Common myeloid progenitor, CD34-positive (primary cell): ENCODE measurements at regions not wholly inside any gene's neighbourhood (a gene's known extent, or its start where the extent isn't known, plus 50 kb on each side); places are given as distances from the start of the nearest gene placed in this dataset.

Experiments
- CTCF ChIA-PET: fragments of 350-600 bp; sonication (Branson Sonifier 250); formaldehyde crosslinking; loops from one replicate; lab custom pipeline; 2021; ENCODE audit warnings: antibody characterized with exemption; lab: Charles Lee
- POLR2A ChIA-PET: fragments of 350-600 bp; sonication (Branson Sonifier 250); formaldehyde crosslinking; loops from one replicate; lab custom pipeline; 2021; ENCODE audit warnings: antibody characterized with exemption; lab: Charles Lee
- DNase-seq, 3 donors: peaks; one replicate each; pipeline versions ENCODE4 v3.0.0 to v3.0.0-alpha.2; 2013
- H3K27ac ChIP-seq, 2 experiments: 1 replicate in 1 of 2; 2 replicates in 1 of 2; pipeline ENCODE4 v1.7.0; 2013; ENCODE audit warnings: inconsistent platforms in 2 of 2, low read length in 2 of 2, mild to moderate bottlenecking in 2 of 2, low read depth in 1 of 2, moderate library complexity in 1 of 2; ENCODE audit not compliant: severe bottlenecking in 2 of 2, insufficient read depth in 1 of 2, poor library complexity in 1 of 2
- H3K27me3 ChIP-seq, 5 experiments: replicated peaks in 2 of 5; 1 replicate in 3 of 5; 2 replicates in 2 of 5; pipeline versions ENCODE4 v1.6.1 to v1.7.0; 2013; ENCODE audit warnings: low read length in 4 of 5, mild to moderate bottlenecking in 2 of 5, moderate library complexity in 2 of 5, inconsistent platforms in 1 of 5; ENCODE audit not compliant: insufficient read depth in 5 of 5, control insufficient read depth in 4 of 5
- H3K36me3 ChIP-seq, 4 experiments: 1 replicate in 2 of 4; 2 replicates in 2 of 4; pipeline versions ENCODE4 v1.6.1 to v1.7.0; 2013; ENCODE audit warnings: low read length in 3 of 4, control low read depth in 1 of 4, mild to moderate bottlenecking in 1 of 4; ENCODE audit not compliant: control insufficient read depth in 4 of 4, insufficient read depth in 4 of 4
- H3K4me1 ChIP-seq, 4 experiments: 1 replicate in 3 of 4; 2 replicates in 1 of 4; pipeline versions ENCODE4 v1.6.1 to v1.7.1; 2013; ENCODE audit warnings: low read length in 3 of 4, mild to moderate bottlenecking in 3 of 4, control low read depth in 1 of 4, inconsistent platforms in 1 of 4, moderate library complexity in 1 of 4; ENCODE audit not compliant: control insufficient read depth in 4 of 4, insufficient read depth in 4 of 4; ENCODE audit errors: control extremely low read depth in 1 of 4
- H3K4me3 ChIP-seq, 7 experiments: 1 replicate in 4 of 7; 2 replicates in 3 of 7; pipeline versions ENCODE4 v1.5.1 to v1.7.0; 2013; ENCODE audit warnings: mild to moderate bottlenecking in 7 of 7, low read length in 6 of 7, moderate library complexity in 6 of 7, inconsistent platforms in 2 of 7, low read depth in 2 of 7, control low read depth in 1 of 7; ENCODE audit not compliant: insufficient read depth in 4 of 7, control insufficient read depth in 1 of 7; ENCODE audit errors: extremely low read depth in 1 of 7
- H3K9me3 ChIP-seq, 5 experiments: 1 replicate in 4 of 5; 2 replicates in 1 of 5; pipeline versions ENCODE4 v1.6.1 to v1.7.1; 2013; ENCODE audit warnings: low read length in 4 of 5, mild to moderate bottlenecking in 2 of 5, inconsistent platforms in 1 of 5, low read depth in 1 of 5, moderate library complexity in 1 of 5; ENCODE audit not compliant: control insufficient read depth in 4 of 5, insufficient read depth in 2 of 5; ENCODE audit errors: control extremely low read depth in 1 of 5
- WGBS: methylation state at CpG from one replicate; pipeline ENCODE4 v1.1.5; 2013; ENCODE audit not compliant: insufficient coverage; 5-methylcytosine and 5-hydroxymethylcytosine counted together

DNA sequence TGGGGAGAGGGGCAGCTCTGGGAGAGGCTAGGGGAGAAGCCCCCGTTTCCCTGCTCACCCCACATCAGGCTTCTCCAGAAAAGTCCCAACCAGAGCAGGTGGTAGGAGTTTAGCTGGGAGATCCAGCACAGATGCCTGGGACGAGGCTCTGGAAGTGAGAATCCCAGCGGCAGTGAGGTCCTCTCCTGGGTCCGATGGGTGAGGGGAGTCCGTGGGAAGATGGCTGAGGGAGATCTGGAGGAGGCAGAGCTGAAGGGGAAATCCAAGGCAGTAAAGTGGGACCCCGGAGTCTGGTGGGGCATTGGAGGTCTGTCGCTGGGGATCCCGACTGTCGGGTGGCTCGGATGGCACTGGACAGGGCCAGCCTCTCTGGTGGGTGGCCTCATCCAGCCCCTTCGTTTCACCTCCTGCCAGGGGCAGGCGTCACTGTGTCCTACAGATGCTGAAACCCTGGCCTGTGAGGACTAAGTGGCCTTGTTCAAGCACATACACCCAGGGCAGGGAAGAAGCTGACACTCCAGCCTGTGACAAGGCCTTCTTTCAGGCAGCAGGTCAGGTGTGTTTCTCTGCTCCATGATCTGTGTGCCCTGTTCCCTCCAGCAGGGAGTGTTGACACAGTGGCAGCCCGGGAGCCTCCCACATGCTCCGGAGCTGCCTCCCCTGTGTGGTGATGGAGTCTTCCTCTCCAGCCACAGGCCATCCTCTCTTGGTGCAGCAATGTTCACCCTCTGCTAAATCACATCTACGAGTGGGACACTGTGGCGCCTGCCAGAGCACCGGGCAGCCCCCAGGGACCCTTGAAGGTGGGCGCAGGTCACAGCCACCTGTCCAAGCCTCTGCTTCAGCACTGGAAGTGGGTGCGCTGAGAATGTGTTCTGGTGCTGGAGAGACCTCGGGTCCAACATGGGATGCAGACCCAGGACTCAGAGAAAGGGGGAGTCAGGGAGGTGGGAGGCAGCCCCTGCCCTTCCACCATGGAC is 850.8 kb downstream of the BRD1 start:
- no peak for DNase-seq
- H3K4me1 ChIP-seq, result peaks cover 0 to 2% (median 0%) of the 10 kb centered on the region in 4 experiments

DNA sequence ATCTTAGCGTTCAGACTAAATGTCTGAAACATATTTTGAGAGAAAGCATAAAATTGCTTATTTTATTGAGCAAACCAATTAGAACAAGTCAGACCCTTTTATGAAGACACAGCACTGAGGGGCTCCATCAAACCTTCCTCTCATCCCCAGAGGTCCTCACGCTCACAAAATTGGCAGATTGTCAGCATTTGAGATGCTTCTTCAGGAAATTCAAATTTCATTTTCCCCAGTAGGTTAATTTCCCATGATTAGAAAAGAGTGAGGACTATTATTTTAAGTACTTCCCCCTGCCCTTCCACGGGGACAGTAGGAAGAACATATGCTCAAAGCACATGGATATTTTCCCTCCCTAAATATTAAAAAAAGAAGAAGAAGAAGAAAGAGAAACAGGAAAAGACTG is 851.8 kb downstream of the BRD1 start:
- ChIA-PET POLR2A (no interaction called here), CTCF (no interaction called here)
- Histone ChIP-seq H3K4me3 (no peak overlapping the region), H3K27me3 (peaks cover 0 to 4% (median 0%) of the 10 kb centered on the region in 5 experiments), H3K4me1 (peaks cover 0 to 2% (median 0%) of the 10 kb centered on the region in 4 experiments), H3K27ac (no peak overlapping the region), H3K36me3 (no peaks in the 10 kb centered on the region), H3K9me3 (peaks cover 0 to 2% (median 0%) of the 10 kb centered on the region in 5 experiments)
- DNase-seq, result no peak
- 40% methylated on average over 2 of the region's 3 CpGs for whole genome bisulfite sequencing

More for the DNA sequence above, 850.8 kb downstream of the BRD1 start:
- ChIA-PET CTCF (no interaction called here), POLR2A (no interaction called here)
- Histone ChIP-seq H3K27ac (no peak overlapping the region), H3K9me3 (peaks cover 0 to 2% (median 0%) of the 10 kb centered on the region in 5 experiments), H3K27me3 (peaks cover 0 to 8% (median 0%) of the 10 kb centered on the region in 5 experiments), H3K4me3 (no peak overlapping the region), H3K36me3 (no peaks in the 10 kb centered on the region)
- WGBS, result 92% methylated on average over 18 of the region's 20 CpGs

DNA sequence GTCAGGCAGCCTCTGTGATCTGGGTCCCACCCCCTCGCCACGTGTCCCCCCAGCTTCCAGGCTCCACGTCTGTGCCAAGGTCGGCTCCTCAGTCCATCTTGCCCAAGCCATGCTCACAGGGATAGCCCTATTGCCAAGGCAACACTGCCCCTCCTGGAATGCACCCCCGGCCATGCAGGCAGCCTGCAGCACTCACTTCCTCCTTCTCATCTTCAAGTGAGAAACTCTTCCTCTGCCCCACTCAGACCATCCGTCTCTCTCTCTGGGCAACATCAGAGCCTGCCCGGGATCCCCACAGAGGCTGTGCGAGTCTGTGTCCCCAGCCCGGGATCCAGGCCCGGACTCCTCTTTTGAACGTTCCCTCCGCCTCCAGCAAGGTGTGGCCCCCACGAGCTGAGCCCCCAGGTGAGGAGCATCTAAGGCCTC is 852.3 kb downstream of the BRD1 start:
- Histone ChIP-seq H3K4me3 (no peak overlapping the region), H3K36me3 (no peaks in the 10 kb centered on the region), H3K27ac (no peak overlapping the region), H3K9me3 (peaks cover 0 to 2% (median 0%) of the 10 kb centered on the region in 5 experiments), H3K4me1 (peaks cover 0 to 2% (median 0%) of the 10 kb centered on the region in 4 experiments), H3K27me3 (peaks cover 0 to 4% (median 0%) of the 10 kb centered on the region in 5 experiments)
- DNase-seq, result no peak
- POLR2A ChIA-PET, result no interaction called here
- 77% methylated on average over 13 of the region's 13 CpGs for WGBS
- CTCF ChIA-PET, result no interaction called here

DNA sequence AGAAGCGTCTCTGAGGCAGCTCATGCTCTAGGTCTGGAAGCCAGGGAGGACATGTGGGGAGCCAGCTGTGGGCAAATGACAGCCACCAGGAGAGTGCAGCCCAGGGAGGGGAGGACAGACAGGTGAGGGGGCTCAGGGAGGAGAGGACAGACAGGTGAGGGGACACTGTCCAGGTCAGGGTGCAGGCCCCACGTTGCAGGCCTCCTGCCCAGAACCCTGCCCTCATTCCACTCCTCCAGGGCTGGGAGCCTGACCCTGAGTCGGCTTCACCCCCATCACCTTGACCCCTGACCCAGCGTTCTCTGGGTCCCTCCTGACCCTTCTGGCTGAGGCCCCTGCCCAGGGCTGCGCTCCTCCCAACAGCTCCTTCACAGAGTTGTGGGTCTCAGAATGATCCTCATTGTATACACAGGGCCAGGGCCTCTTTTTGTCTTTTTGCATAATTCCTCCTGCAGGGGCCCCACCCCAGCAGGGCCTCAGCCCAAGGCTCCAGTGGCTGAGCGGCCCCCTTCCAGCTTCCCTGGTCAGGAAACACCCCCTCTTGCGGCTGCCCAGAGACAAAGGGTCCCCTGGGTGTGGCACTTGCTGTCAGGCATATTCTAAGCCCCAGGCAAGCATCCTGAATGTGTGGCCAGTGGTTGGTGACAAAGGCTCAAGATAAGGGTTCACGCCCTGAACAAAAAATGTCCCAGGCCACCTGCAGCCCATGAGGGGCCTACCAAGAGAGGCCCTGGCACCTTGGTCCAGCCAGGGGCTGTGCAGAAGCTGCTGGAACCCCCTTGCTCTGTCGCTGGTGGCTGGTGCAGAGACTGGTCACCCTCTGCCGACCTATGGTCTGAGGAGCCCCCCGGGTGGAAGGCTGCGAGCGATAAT is 853.0 kb downstream of the BRD1 start:
- 86% methylated on average over 11 of the region's 13 CpGs for WGBS
- H3K9me3 ChIP-seq, result peaks cover 0 to 2% (median 0%) of the 10 kb centered on the region in 5 experiments
- DNase-seq, result no peak
- peaks cover 0 to 2% (median 0%) of the 10 kb centered on the region in 4 experiments for H3K4me1 ChIP-seq
- H3K36me3 ChIP-seq, result no peaks in the 10 kb centered on the region
- H3K27me3 ChIP-seq, result peaks cover 0 to 4% (median 0%) of the 10 kb centered on the region in 5 experiments
- ChIA-PET CTCF (no interaction called here), POLR2A (no interaction called here)
- H3K27ac ChIP-seq, result no peak overlapping the region
- no peak overlapping the region for H3K4me3 ChIP-seq

DNA sequence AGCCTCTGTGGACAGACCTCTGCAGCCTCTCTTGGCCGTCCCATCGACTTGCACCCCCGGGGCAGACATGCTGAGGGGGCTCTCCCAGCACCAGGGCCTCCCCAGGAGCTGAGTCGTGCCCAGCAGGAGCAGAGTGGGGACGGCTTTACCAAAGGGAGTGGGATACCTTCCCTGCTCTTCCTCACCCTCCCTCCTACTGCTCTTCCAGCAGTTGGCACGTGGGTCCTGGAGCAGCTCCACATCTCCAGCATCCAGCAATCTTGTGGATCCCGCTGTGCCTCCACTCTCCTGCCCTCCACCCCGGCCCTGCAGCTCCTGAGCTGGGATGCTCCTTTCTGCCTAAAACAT is 854.0 kb downstream of the BRD1 start:
- no peaks in the 10 kb centered on the region for H3K9me3 ChIP-seq
- no peaks in the 10 kb centered on the region for H3K36me3 ChIP-seq
- CTCF ChIA-PET, result no interaction called here
- WGBS, result 87% methylated on average over 7 of the region's 8 CpGs
- POLR2A ChIA-PET, result no interaction called here
- no peak overlapping the region for H3K4me3 ChIP-seq
- no peak for DNase-seq
- H3K27me3 ChIP-seq, result peaks cover 0 to 2% (median 0%) of the 10 kb centered on the region in 5 experiments
- no peak overlapping the region for H3K27ac ChIP-seq
- peaks cover 0 to 2% (median 0%) of the 10 kb centered on the region in 4 experiments for H3K4me1 ChIP-seq

DNA sequence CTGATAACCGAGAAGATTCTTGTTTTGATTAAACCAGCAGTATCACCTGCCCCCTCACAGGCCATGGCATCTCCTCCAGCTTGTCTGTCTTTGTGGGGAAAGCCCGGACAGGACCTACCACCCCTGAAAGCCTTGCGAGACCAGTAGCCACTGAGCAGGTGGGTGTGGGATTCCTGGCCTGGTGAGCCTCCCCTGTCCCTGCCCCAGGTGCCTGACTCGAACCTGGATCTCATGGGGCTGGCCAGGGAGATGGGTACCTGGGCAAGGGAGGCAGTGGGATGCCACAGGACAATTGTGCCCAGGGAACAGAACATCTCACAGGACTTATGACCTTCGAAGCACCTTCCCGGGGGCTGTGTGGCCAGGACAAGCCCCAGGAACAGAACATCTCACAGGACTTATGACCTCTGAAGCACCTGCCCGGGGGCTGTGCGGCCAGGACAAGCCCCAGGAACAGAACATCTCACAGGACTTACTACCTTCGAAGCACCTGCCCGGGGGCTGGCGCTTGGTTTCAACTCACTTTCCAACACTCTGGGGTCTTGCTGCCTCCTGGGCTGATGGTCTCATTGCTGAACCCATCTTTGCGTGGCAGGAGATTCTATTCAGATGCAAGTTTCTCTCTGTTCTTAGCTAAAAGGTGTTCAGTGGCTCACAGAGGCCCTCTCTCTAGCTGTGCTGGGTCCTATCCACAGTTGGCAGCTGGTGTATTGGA is 854.5 kb downstream of the BRD1 start:
- peaks cover 0 to 2% (median 0%) of the 10 kb centered on the region in 4 experiments for H3K4me1 ChIP-seq
- no peak overlapping the region for H3K4me3 ChIP-seq
- WGBS, result 95% methylated on average over 12 of the region's 12 CpGs
- ChIA-PET POLR2A (no interaction called here), CTCF (no interaction called here)
- H3K36me3 ChIP-seq, result no peaks in the 10 kb centered on the region
- H3K27ac ChIP-seq, result no peak overlapping the region
- peaks cover 0 to 2% (median 0%) of the 10 kb centered on the region in 5 experiments for H3K27me3 ChIP-seq
- no peak for DNase-seq
- no peaks in the 10 kb centered on the region for H3K9me3 ChIP-seq
